ENCODE measurements at regions not wholly inside any gene's neighbourhood (a gene's known extent, or its start where the extent isn't known, plus 50 kb on each side); places are given as distances from the start of the nearest gene placed in this dataset.

DNA sequence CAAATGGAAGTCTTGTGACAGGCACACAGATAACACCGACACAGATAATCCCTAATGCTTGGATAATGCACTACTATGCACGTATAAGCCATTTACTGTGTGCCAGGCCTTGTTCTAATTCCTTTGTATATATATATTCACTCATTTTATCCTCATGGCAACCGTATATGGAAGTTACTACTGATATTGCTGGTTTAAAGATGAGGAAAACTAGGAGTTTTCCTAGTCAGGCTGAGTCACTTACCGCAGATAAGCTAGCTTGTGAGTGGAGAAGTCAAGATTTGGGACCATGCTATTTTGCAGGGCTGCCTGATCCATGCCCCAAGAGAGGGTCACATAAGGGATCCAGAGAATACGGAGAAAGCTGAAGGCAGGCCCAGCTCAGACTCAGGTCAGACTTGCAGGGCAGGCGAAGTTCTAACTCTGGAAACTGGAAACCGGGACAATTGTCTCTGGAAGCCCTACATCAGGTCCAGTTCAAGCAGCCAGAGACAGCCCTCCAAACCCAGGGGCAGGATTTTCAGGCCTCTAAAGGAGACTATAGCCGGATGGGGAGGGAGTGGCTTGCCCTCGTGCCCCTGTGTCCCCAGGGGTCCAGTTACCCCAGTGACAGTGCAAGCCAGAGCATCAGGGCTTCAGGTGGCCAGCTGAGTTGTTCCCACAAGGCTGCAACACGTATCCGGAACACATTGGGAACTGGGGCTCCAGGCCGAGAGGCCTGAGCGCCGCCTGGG, 534.8 kb downstream of the INSC start:
- Mint-ChIP-seq H3K36me3 (no peaks in the 10 kb centered on the region), H3K27ac (no peak overlapping the region), H3K9me3 (peaks cover 0 to 2% (median 0%) of the 10 kb centered on the region in 7 donors), H3K4me3 (no peak overlapping the region), H3K4me1 (peaks cover 0 to 6% (median 0%) of the 10 kb centered on the region in 4 donors), H3K27me3 (peaks cover 11% of the 10 kb centered on the region)
- Histone ChIP-seq H3K4me3 (ENCODE audit: low read depth, low read length) (no peak overlapping the region), H3K27me3 (ENCODE audit: control insufficient read depth, insufficient read depth, low read length) (no peaks in the 10 kb centered on the region), H3K27ac (ENCODE audit: insufficient read depth, low read length, poor library complexity, severe bottlenecking) (no peak overlapping the region), H3K4me1 (ENCODE audit: control insufficient read depth, insufficient read depth, low read length, poor library complexity, severe bottlenecking) (peaks cover 5% of the 10 kb centered on the region), H3K9me3 (ENCODE audit: control insufficient read depth in 2 of 2, low read length in 2 of 2) (no peaks in the 10 kb centered on the region), H3K36me3 (ENCODE audit: control insufficient read depth, insufficient read depth, low read length) (no peaks in the 10 kb centered on the region)
- DNase-seq (no peak), ATAC-seq (ENCODE audit: low read depth in 2 of 2) (no peak)

DNA sequence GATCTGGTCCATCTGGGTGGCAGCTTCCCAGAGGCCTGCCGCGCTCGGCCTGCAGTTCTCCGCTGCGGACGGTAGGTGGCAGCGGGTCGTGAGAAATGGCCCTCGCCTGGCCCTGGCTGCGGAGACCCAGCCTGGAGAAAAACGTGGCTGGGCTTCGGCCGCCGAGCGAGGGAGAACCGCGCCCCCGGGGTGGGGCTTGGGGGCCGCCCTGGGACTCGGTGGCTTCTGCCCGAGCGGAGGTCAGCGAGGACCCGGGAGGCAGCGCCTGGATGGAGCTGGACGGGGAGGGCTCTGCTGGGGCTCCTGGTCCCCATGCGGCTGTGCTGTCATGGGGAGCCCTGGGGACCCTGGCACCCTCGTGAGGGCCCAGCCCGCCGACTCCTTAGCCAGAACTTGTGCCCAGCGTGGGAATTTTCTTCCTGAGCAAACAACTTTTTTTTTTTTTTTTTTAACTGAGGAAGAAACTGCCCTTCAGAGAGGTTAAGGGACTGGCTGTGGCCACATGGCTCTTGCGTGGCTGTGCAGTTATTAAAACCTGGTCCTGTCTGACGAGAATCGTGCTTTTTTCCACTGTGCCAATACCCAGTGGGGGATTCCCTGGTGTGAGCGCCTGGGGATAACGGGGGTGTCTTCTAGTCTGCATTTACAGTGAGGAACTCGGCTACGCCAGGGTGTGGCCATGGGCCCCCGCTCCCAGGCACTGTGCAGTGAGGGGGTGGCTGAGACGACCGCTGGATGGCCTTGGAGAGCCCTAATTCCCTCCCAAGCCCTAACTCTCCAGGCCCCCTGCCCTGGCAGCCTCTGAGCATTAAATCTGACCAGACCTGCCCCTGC, 535.6 kb downstream of the INSC start:
- H3K27me3 Mint-ChIP-seq, result peaks cover 11% of the 10 kb centered on the region
- DNase-seq, result peak; percentile 10 to 67 (median 40)
- H3K9me3 Mint-ChIP-seq, result peaks cover 0 to 2% (median 0%) of the 10 kb centered on the region in 7 donors
- Histone ChIP-seq H3K27me3 (ENCODE audit: control insufficient read depth, insufficient read depth, low read length) (no peaks in the 10 kb centered on the region), H3K27ac (ENCODE audit: insufficient read depth, low read length, poor library complexity, severe bottlenecking) (no peak overlapping the region), H3K36me3 (ENCODE audit: control insufficient read depth, insufficient read depth, low read length) (no peaks in the 10 kb centered on the region), H3K4me1 (ENCODE audit: control insufficient read depth, insufficient read depth, low read length, poor library complexity, severe bottlenecking) (peaks cover 5% of the 10 kb centered on the region), H3K9me3 (ENCODE audit: control insufficient read depth in 2 of 2, low read length in 2 of 2) (no peaks in the 10 kb centered on the region), H3K4me3 (ENCODE audit: low read depth, low read length) (no peak overlapping the region)
- no peak overlapping the region for H3K4me3 Mint-ChIP-seq
- no peaks in the 10 kb centered on the region for H3K36me3 Mint-ChIP-seq
- H3K4me1 Mint-ChIP-seq, result peaks cover 0 to 6% (median 0%) of the 10 kb centered on the region in 4 donors
- ATAC-seq (ENCODE audit: low read depth in 2 of 2), result peak; percentile 73 to 78
- no peak overlapping the region for H3K27ac Mint-ChIP-seq

DNA sequence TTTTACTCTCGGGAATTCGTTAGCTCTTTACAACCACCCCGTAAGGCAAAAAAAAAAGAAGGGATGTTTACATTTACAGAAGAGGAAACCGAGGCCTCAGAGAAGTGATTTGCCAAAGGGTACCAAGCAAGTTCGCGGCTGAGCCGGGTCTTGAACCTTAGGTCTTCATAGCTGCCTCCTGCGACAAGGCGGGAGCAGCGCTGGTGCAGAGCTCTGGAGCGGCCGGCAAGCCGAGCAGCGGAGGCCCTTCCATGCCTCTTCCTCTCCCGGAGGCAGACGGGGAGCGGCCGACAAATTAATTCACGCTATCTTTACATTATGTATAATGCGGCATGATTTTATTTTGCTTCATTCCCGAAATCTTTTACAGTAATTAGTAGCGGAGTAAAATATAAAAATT, 536.3 kb downstream of the INSC start:
- H3K9me3 ChIP-seq (ENCODE audit: control insufficient read depth in 2 of 2, low read length in 2 of 2), result no peaks in the 10 kb centered on the region
- H3K36me3 ChIP-seq (ENCODE audit: control insufficient read depth, insufficient read depth, low read length), result no peaks in the 10 kb centered on the region
- H3K4me3 ChIP-seq (ENCODE audit: low read depth, low read length), result no peak overlapping the region
- no peak for ATAC-seq (ENCODE audit: low read depth in 2 of 2)
- H3K27ac Mint-ChIP-seq, result no peak overlapping the region
- no peaks in the 10 kb centered on the region for H3K27me3 ChIP-seq (ENCODE audit: control insufficient read depth, insufficient read depth, low read length)
- H3K4me1 ChIP-seq (ENCODE audit: control insufficient read depth, insufficient read depth, low read length, poor library complexity, severe bottlenecking), result peaks cover 5% of the 10 kb centered on the region
- peaks cover 0 to 2% (median 0%) of the 10 kb centered on the region in 7 donors for H3K9me3 Mint-ChIP-seq
- DNase-seq, result no peak
- no peak overlapping the region for H3K4me3 Mint-ChIP-seq
- H3K4me1 Mint-ChIP-seq, result peaks cover 0 to 6% (median 0%) of the 10 kb centered on the region in 4 donors
- H3K27ac ChIP-seq (ENCODE audit: insufficient read depth, low read length, poor library complexity, severe bottlenecking), result no peak overlapping the region
- H3K36me3 Mint-ChIP-seq, result no peaks in the 10 kb centered on the region
- peaks cover 11% of the 10 kb centered on the region for H3K27me3 Mint-ChIP-seq

DNA sequence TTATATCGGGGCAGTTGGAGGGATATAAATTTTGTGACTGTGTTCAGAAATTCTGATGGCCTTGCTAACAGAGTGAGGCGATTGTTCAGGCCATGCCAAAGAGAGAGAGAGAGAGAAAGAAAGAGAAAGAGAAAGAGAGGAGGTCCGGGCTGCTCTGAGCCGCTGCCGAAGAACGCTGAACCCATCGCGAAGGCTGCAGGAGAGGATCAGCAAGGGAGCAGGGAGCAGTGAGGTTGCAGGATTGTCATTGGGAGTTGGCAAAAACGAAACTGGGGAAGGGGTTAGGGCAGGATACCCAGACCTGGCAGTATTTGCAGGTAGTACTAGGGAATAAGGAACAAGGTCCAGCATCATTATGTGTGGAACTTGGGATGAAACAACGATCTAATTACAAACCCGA, 537.1 kb downstream of the INSC start:
- no peak overlapping the region for H3K4me3 ChIP-seq (ENCODE audit: low read depth, low read length)
- Mint-ChIP-seq H3K4me3 (no peak overlapping the region), H3K4me1 (peaks cover 0 to 6% (median 0%) of the 10 kb centered on the region in 4 donors), H3K36me3 (no peaks in the 10 kb centered on the region), H3K27ac (no peak overlapping the region), H3K27me3 (peaks cover 11% of the 10 kb centered on the region), H3K9me3 (peaks cover 0 to 2% (median 0%) of the 10 kb centered on the region in 7 donors)
- ATAC-seq (ENCODE audit: low read depth in 2 of 2), result no peak
- peaks cover 5% of the 10 kb centered on the region for H3K4me1 ChIP-seq (ENCODE audit: control insufficient read depth, insufficient read depth, low read length, poor library complexity, severe bottlenecking)
- no peaks in the 10 kb centered on the region for H3K27me3 ChIP-seq (ENCODE audit: control insufficient read depth, insufficient read depth, low read length)
- H3K27ac ChIP-seq (ENCODE audit: insufficient read depth, low read length, poor library complexity, severe bottlenecking), result no peak overlapping the region
- H3K9me3 ChIP-seq (ENCODE audit: control insufficient read depth in 2 of 2, low read length in 2 of 2), result no peaks in the 10 kb centered on the region
- H3K36me3 ChIP-seq (ENCODE audit: control insufficient read depth, insufficient read depth, low read length), result no peaks in the 10 kb centered on the region
- DNase-seq, result no peak

DNA sequence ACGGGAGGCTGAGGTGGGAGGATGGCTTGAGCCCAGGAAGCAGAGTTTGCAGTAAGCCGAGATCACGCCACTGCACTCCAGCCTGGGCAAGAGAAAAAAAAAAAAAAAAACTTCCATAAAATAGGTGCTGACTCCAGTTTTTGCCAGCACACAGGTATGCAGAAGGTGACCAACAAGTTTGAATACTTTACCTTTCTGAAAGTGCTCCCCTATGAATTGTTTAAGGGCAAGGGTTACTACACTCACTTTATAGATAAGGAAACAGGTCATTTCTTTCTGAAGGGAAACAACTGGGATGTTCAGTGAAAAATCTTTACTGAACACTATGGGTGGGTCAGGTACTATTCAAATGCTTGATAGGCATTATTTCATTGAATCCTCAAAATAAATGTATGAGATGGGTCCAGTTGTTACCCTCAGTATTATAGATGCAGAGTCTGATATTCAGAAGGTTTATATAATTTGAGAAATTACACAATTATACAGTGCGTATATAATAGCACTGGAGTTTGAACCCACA, 538.5 kb downstream of the INSC start:
- Histone ChIP-seq H3K27ac (ENCODE audit: insufficient read depth, low read length, poor library complexity, severe bottlenecking) (no peak overlapping the region), H3K27me3 (ENCODE audit: control insufficient read depth, insufficient read depth, low read length) (no peaks in the 10 kb centered on the region), H3K36me3 (ENCODE audit: control insufficient read depth, insufficient read depth, low read length) (no peaks in the 10 kb centered on the region), H3K4me3 (ENCODE audit: low read depth, low read length) (no peak overlapping the region), H3K9me3 (ENCODE audit: control insufficient read depth in 2 of 2, low read length in 2 of 2) (no peaks in the 10 kb centered on the region), H3K4me1 (ENCODE audit: control insufficient read depth, insufficient read depth, low read length, poor library complexity, severe bottlenecking) (peaks cover 5% of the 10 kb centered on the region)
- no peak overlapping the region for H3K4me3 Mint-ChIP-seq
- DNase-seq, result no peak
- H3K27ac Mint-ChIP-seq, result no peak overlapping the region
- no peaks in the 10 kb centered on the region for H3K36me3 Mint-ChIP-seq
- ATAC-seq (ENCODE audit: low read depth in 2 of 2), result no peak
- peaks cover 16% of the 10 kb centered on the region for H3K27me3 Mint-ChIP-seq
- peaks cover 0 to 3% (median 0%) of the 10 kb centered on the region in 7 donors for H3K9me3 Mint-ChIP-seq
- peaks cover 0 to 6% (median 0%) of the 10 kb centered on the region in 4 donors for H3K4me1 Mint-ChIP-seq

DNA sequence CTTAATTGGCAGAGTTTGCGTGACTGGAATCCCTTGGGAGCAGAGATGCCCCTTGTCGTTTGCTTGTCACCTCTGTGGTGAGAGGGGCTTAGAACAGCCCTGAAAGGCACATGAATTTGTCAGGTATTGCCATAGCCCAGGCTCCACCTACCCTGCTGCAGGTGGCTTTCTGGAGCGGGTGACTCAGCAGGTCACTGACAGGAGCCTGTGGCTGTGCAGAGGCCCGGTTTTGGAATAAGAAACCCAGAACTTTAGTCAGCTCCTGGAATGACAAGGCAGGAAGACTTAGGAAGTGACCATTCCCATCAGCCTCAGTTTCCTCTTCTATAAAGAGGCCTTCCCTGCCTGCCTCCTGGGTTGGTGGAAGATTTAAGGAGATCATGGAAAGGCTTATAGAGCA, 539.7 kb downstream of the INSC start:
- Mint-ChIP-seq H3K9me3 (peaks cover 0 to 3% (median 0%) of the 10 kb centered on the region in 7 donors), H3K4me3 (no peak overlapping the region), H3K27ac (no peak overlapping the region), H3K36me3 (no peaks in the 10 kb centered on the region), H3K4me1 (peaks cover 0 to 5% (median 0%) of the 10 kb centered on the region in 4 donors), H3K27me3 (peaks cover 9% of the 10 kb centered on the region)
- H3K9me3 ChIP-seq (ENCODE audit: control insufficient read depth in 2 of 2, low read length in 2 of 2), result no peaks in the 10 kb centered on the region
- H3K27ac ChIP-seq (ENCODE audit: insufficient read depth, low read length, poor library complexity, severe bottlenecking), result no peak overlapping the region
- no peaks in the 10 kb centered on the region for H3K36me3 ChIP-seq (ENCODE audit: control insufficient read depth, insufficient read depth, low read length)
- H3K27me3 ChIP-seq (ENCODE audit: control insufficient read depth, insufficient read depth, low read length), result no peaks in the 10 kb centered on the region
- H3K4me1 ChIP-seq (ENCODE audit: control insufficient read depth, insufficient read depth, low read length, poor library complexity, severe bottlenecking), result peaks cover 5% of the 10 kb centered on the region
- DNase-seq (no peak), ATAC-seq (ENCODE audit: low read depth in 2 of 2) (no peak)
- no peak overlapping the region for H3K4me3 ChIP-seq (ENCODE audit: low read depth, low read length)

DNA sequence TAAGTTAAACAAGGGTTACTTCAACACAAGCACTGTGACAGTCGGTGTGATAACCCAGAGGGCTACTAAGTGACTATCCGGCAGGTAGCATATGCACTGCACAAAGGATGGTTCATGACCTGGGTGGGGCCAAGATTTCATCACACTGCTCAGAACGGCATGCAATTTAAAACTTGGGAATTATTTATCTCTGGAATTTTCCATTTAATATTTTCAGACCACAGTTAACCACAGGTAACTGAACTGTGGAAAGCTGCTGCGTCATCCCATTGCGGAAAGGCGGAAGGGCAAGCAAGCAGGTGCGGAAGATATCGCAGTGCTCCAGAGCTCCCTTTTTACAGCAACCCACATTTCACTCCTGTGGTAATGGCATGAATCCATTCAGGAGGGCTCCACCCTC, 540.8 kb downstream of the INSC start:
- H3K36me3 Mint-ChIP-seq, result no peaks in the 10 kb centered on the region
- DNase-seq, result no peak
- no peaks in the 10 kb centered on the region for H3K9me3 ChIP-seq (ENCODE audit: control insufficient read depth in 2 of 2, low read length in 2 of 2)
- no peak overlapping the region for H3K4me3 ChIP-seq (ENCODE audit: low read depth, low read length)
- no peaks in the 10 kb centered on the region for H3K27me3 ChIP-seq (ENCODE audit: control insufficient read depth, insufficient read depth, low read length)
- H3K27ac ChIP-seq (ENCODE audit: insufficient read depth, low read length, poor library complexity, severe bottlenecking), result no peak overlapping the region
- peaks cover 9% of the 10 kb centered on the region for H3K27me3 Mint-ChIP-seq
- H3K9me3 Mint-ChIP-seq, result peaks cover 0 to 3% (median 0%) of the 10 kb centered on the region in 7 donors
- ATAC-seq (ENCODE audit: low read depth in 2 of 2), result no peak
- no peak overlapping the region for H3K27ac Mint-ChIP-seq
- no peaks in the 10 kb centered on the region for H3K36me3 ChIP-seq (ENCODE audit: control insufficient read depth, insufficient read depth, low read length)
- peaks cover 0 to 4% (median 0%) of the 10 kb centered on the region in 4 donors for H3K4me1 Mint-ChIP-seq
- H3K4me3 Mint-ChIP-seq, result no peak overlapping the region
- peaks cover 3% of the 10 kb centered on the region for H3K4me1 ChIP-seq (ENCODE audit: control insufficient read depth, insufficient read depth, low read length, poor library complexity, severe bottlenecking)

Data from CD4-positive, CD25-positive, alpha-beta regulatory T cell (primary cell).